ENCODE measurements at regions not wholly inside any gene's neighbourhood (a gene's known extent, or its start where the extent isn't known, plus 50 kb on each side); places are given as distances from the start of the nearest gene placed in this dataset.

DNA sequence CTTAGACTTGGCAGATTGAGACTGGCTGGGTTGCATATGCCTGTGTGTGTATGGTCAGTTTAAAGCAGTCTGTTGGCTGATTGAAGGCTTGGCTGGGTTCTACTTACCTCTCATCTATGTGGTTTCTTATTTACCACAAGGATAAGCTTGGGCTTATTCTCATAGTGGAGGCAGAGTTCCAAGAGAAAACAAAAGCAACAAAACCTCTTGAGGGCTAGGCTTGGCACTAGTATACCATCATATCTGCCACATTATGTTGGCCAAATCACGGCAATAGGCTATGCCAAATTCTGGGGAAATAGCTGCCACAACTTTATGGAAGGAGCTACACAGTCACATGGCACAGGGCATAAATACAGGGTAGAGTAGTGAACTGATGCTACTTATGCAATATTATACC lies 714.1 kb downstream of the CBLN4 start:
- no peaks in the 10 kb centered on the region for H3K4me1 Mint-ChIP-seq
- no peak for DNase-seq
- no peak for ATAC-seq (ENCODE audit: low read depth)
- peaks cover 3% of the 10 kb centered on the region for H3K9me3 Mint-ChIP-seq
- no peak overlapping the region for H3K4me3 Mint-ChIP-seq
- no peaks in the 10 kb centered on the region for H3K36me3 Mint-ChIP-seq (ENCODE audit: low read depth)
- CTCF ChIA-PET: no interaction called here
- intact Hi-C loops (cut with micrococcal nuclease): no loop called here
- no peak overlapping the region for H3K27ac Mint-ChIP-seq
- TF ChIP-seq, protein P1, sequence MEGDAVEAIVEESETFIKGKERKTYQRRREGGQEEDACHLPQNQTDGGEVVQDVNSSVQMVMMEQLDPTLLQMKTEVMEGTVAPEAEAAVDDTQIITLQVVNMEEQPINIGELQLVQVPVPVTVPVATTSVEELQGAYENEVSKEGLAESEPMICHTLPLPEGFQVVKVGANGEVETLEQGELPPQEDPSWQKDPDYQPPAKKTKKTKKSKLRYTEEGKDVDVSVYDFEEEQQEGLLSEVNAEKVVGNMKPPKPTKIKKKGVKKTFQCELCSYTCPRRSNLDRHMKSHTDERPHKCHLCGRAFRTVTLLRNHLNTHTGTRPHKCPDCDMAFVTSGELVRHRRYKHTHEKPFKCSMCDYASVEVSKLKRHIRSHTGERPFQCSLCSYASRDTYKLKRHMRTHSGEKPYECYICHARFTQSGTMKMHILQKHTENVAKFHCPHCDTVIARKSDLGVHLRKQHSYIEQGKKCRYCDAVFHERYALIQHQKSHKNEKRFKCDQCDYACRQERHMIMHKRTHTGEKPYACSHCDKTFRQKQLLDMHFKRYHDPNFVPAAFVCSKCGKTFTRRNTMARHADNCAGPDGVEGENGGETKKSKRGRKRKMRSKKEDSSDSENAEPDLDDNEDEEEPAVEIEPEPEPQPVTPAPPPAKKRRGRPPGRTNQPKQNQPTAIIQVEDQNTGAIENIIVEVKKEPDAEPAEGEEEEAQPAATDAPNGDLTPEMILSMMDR (IDR thresholded peaks at IDR 0.05): no peak
- H3K27me3 Mint-ChIP-seq: no peaks in the 10 kb centered on the region
- POLR2A ChIA-PET: no interaction called here

DNA sequence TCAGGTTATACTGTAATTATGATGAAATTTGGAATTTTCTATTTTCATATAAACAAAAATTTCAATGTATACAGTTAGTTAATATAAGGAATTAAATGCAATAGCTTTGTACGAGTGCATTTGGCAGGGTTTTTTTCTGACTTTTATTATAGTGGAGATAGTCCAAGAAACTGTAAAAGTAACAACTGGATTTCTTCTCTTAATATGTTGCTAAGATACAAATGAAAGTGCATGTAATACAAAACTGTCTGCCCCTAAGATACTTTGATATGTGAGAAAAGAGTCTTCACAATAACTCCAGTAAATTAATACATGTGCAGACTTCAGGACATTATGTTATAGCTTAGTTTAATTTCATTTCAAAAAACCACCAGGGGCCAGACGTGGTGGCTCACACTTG lies 721.4 kb downstream of the CBLN4 start:
- intact Hi-C loops (cut with micrococcal nuclease): no loop called here
- Mint-ChIP-seq H3K4me1 (no peaks in the 10 kb centered on the region), H3K4me3 (no peak overlapping the region), H3K36me3 (ENCODE audit: low read depth) (no peaks in the 10 kb centered on the region), H3K27me3 (no peaks in the 10 kb centered on the region), H3K27ac (no peak overlapping the region), H3K9me3 (peaks cover 6% of the 10 kb centered on the region)
- CTCF ChIA-PET: no interaction called here
- DNase-seq: no peak
- POLR2A ChIA-PET: no interaction called here
- TF ChIP-seq, protein P1 (IDR thresholded peaks at IDR 0.05): no peak
- no peak for ATAC-seq (ENCODE audit: low read depth)

DNA sequence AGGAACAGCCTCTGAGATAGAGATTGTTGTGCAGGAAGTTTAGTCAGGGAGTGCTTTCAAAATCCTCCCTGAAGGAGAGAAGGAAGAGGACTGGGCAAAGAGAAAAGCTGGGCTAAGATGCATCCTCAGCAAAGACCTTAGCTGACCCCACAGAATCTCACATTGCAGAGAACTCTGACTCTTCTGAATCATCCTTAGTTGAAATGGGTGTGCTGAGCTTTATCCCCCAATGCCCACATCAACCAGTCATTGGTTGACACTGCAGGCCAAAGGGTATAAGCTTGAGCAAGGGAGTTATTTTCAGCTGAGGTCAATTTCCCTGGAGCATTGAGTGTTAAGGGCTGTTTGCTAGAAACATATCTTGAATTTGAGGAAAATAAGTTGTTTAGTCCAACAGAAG lies 732.2 kb downstream of the CBLN4 start:
- ChIA-PET CTCF (no interaction called here), POLR2A (no interaction called here)
- no peaks in the 10 kb centered on the region for H3K4me1 Mint-ChIP-seq
- no peak overlapping the region for H3K4me3 Mint-ChIP-seq
- ATAC-seq (ENCODE audit: low read depth): no peak
- no peaks in the 10 kb centered on the region for H3K36me3 Mint-ChIP-seq (ENCODE audit: low read depth)
- no peak for DNase-seq
- intact Hi-C loops (cut with micrococcal nuclease): no loop called here
- TF ChIP-seq, protein P1 (IDR thresholded peaks at IDR 0.05): no peak
- no peaks in the 10 kb centered on the region for H3K27me3 Mint-ChIP-seq
- H3K27ac Mint-ChIP-seq: no peak overlapping the region
- peaks cover 12% of the 10 kb centered on the region for H3K9me3 Mint-ChIP-seq

DNA sequence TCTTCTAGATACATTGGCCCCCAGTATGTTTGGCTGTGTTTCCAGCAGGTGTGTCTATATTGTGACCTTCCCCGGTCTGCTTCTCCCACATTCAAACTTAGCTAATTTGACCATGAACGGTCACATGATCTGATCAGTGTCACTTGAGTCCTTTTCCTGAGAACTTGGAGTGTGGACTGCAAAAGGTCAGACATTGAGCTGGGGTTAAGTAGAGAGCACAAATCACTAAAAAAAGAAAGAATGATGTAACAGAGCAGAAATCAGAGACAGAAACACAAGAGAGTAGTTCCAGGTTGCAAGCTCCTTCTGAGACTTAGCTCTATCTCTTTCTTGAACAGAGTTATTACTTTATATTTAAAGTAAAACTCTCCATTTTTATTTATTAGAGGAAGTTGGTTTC lies 733.9 kb downstream of the CBLN4 start:
- ChIA-PET CTCF (no interaction called here), POLR2A (no interaction called here)
- no peak for ATAC-seq (ENCODE audit: low read depth)
- no peaks in the 10 kb centered on the region for H3K36me3 Mint-ChIP-seq (ENCODE audit: low read depth)
- no peak overlapping the region for H3K27ac Mint-ChIP-seq
- TF ChIP-seq, protein P1 (IDR thresholded peaks at IDR 0.05): no peak
- H3K4me3 Mint-ChIP-seq: no peak overlapping the region
- intact Hi-C loops (cut with micrococcal nuclease): no loop called here
- peaks cover 8% of the 10 kb centered on the region for H3K9me3 Mint-ChIP-seq
- H3K4me1 Mint-ChIP-seq: no peaks in the 10 kb centered on the region
- no peaks in the 10 kb centered on the region for H3K27me3 Mint-ChIP-seq
- no peak for DNase-seq

DNA sequence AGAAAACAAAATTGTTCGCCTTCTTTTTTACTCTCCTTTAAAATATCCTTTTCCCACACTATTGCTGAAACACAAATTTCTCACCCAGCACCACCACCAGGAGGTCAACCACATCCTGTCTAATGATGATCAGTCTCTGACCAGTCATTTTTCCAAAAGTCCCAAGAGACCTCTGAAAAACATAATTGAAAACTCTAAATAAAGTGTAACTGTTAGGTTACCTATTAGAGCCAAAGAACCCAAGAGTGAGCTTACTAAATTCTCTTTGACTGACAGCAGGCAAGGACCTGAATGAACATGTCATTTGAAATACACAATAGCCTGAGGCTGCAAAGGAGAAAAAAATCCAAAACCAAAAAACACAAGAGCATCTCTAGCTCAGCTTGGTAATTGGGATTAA lies 735.4 kb downstream of the CBLN4 start:
- TF ChIP-seq, protein P1 (IDR thresholded peaks at IDR 0.05): no peak
- no peak for ATAC-seq (ENCODE audit: low read depth)
- ChIA-PET CTCF (no interaction called here), POLR2A (no interaction called here)
- intact Hi-C loops (cut with micrococcal nuclease): no loop called here
- H3K27me3 Mint-ChIP-seq: no peaks in the 10 kb centered on the region
- no peak overlapping the region for H3K27ac Mint-ChIP-seq
- no peak overlapping the region for H3K4me3 Mint-ChIP-seq
- no peaks in the 10 kb centered on the region for H3K4me1 Mint-ChIP-seq
- no peak for DNase-seq
- peaks cover 8% of the 10 kb centered on the region for H3K9me3 Mint-ChIP-seq
- H3K36me3 Mint-ChIP-seq (ENCODE audit: low read depth): no peaks in the 10 kb centered on the region

Measured in activated B cell treated with CpG ODN at 0.5 μM for 24 hours (primary cell).